ENCODE measurements at regions not wholly inside any gene's neighbourhood (a gene's known extent, or its start where the extent isn't known, plus 50 kb on each side); places are given as distances from the start of the nearest gene placed in this dataset.
A peak's percentile ranks its signal among the peaks of the same experiment; 100 is the strongest.

- DNase-seq (ENCODE audit: low read depth): peak; percentile 62
These were observed 56.0 kb upstream of the BTRC start for GRCh38 chr10:101297901-101298486.

DNA sequence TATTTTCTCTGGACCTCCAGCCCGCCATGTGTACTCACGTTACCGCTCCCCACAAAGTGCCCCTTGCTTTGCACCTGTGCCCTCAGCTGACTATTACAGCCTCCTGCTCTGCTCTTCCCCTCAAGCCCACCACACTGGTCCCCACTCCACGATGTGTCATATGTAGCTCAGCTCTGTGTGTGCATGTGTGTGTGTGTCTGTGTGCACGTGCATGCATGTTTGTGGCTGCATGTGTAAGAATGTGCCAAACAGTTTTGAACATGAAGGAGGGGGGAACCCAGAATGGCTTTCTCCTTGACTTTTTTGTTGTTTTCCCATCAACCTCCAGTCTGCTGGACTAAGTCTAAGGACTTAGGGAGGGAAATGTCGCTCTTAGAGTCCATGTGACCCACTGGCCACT, 54.8 kb upstream of the BTRC start:
- no peak for DNase-seq (ENCODE audit: low read depth)

- peak; percentile 44 for DNase-seq (ENCODE audit: low read depth)
These were observed 52.7 kb upstream of the BTRC start for GRCh38 chr10:101301111-101301731.

DNA sequence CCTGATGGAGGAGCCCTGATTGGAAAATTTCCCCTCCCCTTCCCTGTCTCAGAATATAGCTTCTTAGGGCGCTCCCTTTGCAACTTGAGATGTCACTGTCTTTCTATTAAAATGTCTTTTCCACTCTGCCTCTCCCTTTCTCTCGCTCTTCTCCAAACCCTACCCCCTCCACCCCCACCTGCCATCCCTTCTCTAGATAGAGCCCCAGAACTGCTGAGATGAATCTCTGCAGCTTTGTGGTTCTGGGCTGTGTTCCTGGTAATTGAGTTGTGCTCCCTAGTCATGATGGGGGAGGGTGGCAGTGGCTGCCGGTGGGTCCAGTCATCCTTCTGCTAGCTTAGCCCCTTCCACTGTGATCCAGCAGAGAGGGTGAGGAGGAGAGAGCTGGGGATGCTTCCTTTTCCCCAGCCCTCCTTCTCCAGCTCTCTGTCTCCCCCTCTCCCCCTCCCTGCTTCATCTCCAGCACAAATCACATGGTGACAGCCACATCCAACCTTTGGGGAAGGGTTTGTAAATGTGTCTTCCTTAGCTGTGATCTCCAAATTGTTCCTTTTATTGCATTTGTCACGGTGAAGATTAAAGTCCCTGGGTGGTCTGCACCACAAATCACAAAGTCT, 50.8 kb upstream of the BTRC start:
- DNase-seq (ENCODE audit: low read depth): no peak

All from HT1080 (cell line).